ENCODE measurements at regions not wholly inside any gene's neighbourhood (a gene's known extent, or its start where the extent isn't known, plus 50 kb on each side); places are given as distances from the start of the nearest gene placed in this dataset.
"Not testable (repeated sequence)": the region's sequence is repeated elsewhere in the genome, so short reads cannot be mapped to it uniquely, and the experiment has no call there.

- no peak for DNase-seq (ENCODE audit: low read depth)
Observed at GRCh38 chr13:76289558-76289957, 596.6 kb downstream of the KCTD12 start.

- no peak for DNase-seq (ENCODE audit: low read depth)
Observed at GRCh38 chr13:76286178-76286577, 600.0 kb downstream of the KCTD12 start.

- DNase-seq (ENCODE audit: low read depth), result no peak
Observed at GRCh38 chr13:76285463-76285862, 600.7 kb downstream of the KCTD12 start.

GRCh38 chr13:76279766-76280165, 606.4 kb downstream of the KCTD12 start:
- not testable (repeated sequence) for DNase-seq (ENCODE audit: low read depth)

GRCh38 chr13:76271728-76272232, 614.4 kb downstream of the KCTD12 start:
- DNase-seq (ENCODE audit: low read depth), result no peak

GRCh38 chr13:76268307-76268706, 617.9 kb downstream of the KCTD12 start:
- not testable (repeated sequence) for DNase-seq (ENCODE audit: low read depth)

GRCh38 chr13:76267216-76267615, 619.0 kb downstream of the KCTD12 start:
- no peak for DNase-seq (ENCODE audit: low read depth)

- no peak for DNase-seq (ENCODE audit: low read depth)
Observed at GRCh38 chr13:76266561-76266960, 619.6 kb downstream of the KCTD12 start.

GRCh38 chr13:76250211-76250610, 614.1 kb downstream of the LMO7 start:
- DNase-seq (ENCODE audit: low read depth), result no peak

- no peak for DNase-seq (ENCODE audit: low read depth)
Observed at GRCh38 chr13:76245920-76246319, 609.8 kb downstream of the LMO7 start.

- DNase-seq (ENCODE audit: low read depth), result no peak
Observed at GRCh38 chr13:76245211-76245610, 609.1 kb downstream of the LMO7 start.

- DNase-seq (ENCODE audit: low read depth), result not testable (repeated sequence)
Observed at GRCh38 chr13:76243120-76243519, 607.0 kb downstream of the LMO7 start.

- no peak for DNase-seq (ENCODE audit: low read depth)
Observed at GRCh38 chr13:76239031-76239680, 603.0 kb downstream of the LMO7 start.

GRCh38 chr13:76231522-76232167, 595.5 kb downstream of the LMO7 start:
- no peak for DNase-seq (ENCODE audit: low read depth)

GRCh38 chr13:76229281-76229680, 593.2 kb downstream of the LMO7 start:
- no peak for DNase-seq (ENCODE audit: low read depth)

- no peak for DNase-seq (ENCODE audit: low read depth)
Observed at GRCh38 chr13:76226941-76227340, 590.8 kb downstream of the LMO7 start.

- DNase-seq (ENCODE audit: low read depth), result peak; percentile 1
Observed at GRCh38 chr13:76225815-76226489, 589.8 kb downstream of the LMO7 start.

- DNase-seq (ENCODE audit: low read depth), result peak; percentile 1
Observed at GRCh38 chr13:76223999-76224398, 587.9 kb downstream of the LMO7 start.

GRCh38 chr13:76223565-76223964, 587.4 kb downstream of the LMO7 start:
- no peak for DNase-seq (ENCODE audit: low read depth)

- no peak for DNase-seq (ENCODE audit: low read depth)
Observed at GRCh38 chr13:76222511-76222910, 586.4 kb downstream of the LMO7 start.

GRCh38 chr13:76216729-76217128, 580.6 kb downstream of the LMO7 start:
- DNase-seq (ENCODE audit: low read depth), result no peak

- no peak for DNase-seq (ENCODE audit: low read depth)
Observed at GRCh38 chr13:76214001-76214400, 577.9 kb downstream of the LMO7 start.

- DNase-seq (ENCODE audit: low read depth), result no peak
Observed at GRCh38 chr13:76213423-76213904, 577.3 kb downstream of the LMO7 start.

Data from ELR (cell line).